LoVo (cell line): ENCODE measurements at regions not wholly inside any gene's neighbourhood (a gene's known extent, or its start where the extent isn't known, plus 50 kb on each side); places are given as distances from the start of the nearest gene placed in this dataset.
"Not testable (repeated sequence)": the region's sequence is repeated elsewhere in the genome, so short reads cannot be mapped to it uniquely, and the experiment has no call there.

Experiments used
- DNase-seq: peaks from one replicate; pipeline ENCODE4 v3.0.0-alpha.2; 2016; ENCODE audit warnings: low spot score

GRCh38 chr4:126440297-126440696 is 1125.5 kb downstream of the FAT4 start:
- DNase-seq, result no peak

GRCh38 chr4:126441173-126442035 is 1126.6 kb downstream of the FAT4 start:
- DNase-seq, result no peak

- no peak for DNase-seq
Observed at GRCh38 chr4:126445596-126445995, 1130.8 kb downstream of the FAT4 start.

- DNase-seq, result no peak
Observed at GRCh38 chr4:126446917-126447316, 1132.2 kb downstream of the FAT4 start.

DNA sequence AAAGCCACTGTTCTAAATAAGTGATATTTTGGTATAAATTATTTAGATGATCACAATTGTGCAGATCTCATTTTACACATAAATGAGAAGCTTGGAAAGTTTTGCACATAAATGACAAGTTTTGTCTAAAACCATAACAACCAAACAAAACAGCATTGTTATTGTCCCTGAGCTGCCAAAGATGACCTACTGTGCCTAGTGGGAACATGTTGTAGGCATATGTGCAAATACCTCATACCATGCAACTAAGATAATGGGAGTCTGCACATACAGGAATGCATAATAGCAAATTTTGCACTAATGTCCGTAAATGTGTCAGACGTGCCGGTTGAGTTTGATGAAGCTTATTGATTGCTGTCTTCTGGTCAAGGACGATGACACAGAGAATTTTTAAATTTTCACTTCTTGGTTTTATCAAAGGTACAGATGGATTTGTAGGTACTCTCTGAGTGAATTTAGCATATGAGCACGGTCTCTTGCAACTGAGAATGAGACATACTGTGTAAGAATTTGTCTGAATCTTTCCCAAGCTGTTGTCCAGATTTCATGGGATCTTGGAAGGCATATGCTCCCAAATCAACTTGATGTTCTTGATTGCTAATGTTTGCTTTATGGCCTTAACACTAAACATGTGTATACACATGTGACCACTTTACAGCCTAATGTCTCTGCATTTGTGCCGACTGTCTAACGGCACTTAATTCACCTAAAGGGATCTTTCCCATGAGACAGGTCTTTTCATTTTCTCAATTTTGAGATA is 1133.5 kb downstream of the FAT4 start:
- no peak for DNase-seq

GRCh38 chr4:126451237-126451873 is 1136.6 kb downstream of the FAT4 start:
- DNase-seq, result no peak

DNA sequence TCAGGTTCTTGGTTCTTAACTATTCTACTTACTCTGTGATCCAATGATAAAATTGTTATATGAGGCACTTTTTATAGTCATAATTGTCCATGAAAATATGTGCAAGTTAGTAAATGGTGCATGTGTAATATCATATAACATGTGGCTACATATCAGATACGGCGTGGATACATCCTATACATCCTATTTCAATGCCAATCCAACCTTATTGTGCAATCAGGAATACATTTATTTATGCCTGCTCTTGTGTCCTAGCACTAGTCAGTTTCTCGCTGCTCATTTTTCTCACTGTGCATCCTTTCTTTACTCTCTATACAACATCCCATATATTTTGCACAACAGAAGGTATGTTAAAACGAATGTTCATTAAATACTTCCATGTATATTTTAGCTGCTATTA is 1141.1 kb downstream of the FAT4 start:
- DNase-seq, result no peak

- no peak for DNase-seq
Observed at GRCh38 chr4:126458993-126459392, 1144.2 kb downstream of the FAT4 start.

- DNase-seq, result no peak
Observed at GRCh38 chr4:126465341-126465740, 1150.6 kb downstream of the FAT4 start.

- DNase-seq, result no peak
Observed at GRCh38 chr4:126466848-126467247, 1152.1 kb downstream of the FAT4 start.

- no peak for DNase-seq
Observed at GRCh38 chr4:126468144-126468543, 1153.4 kb downstream of the FAT4 start.

DNA sequence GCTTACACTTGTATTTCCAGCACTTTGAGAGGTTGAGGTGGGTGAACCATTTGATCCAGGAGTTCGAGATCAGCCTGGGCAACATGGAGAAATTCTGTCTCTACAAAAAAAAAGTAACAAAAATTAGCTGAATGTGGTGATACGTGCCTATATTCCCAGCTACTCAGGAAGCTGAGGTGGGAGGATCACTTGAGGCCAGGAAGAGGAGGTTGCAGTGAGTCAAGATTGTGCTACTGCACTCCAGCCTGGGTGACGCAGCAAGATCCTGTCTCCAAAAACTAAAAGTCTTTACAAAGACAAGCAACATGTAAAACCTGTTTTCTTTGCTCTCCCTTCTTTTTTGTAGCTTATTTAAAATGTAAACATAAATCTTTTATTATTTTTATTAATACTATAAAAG is 1156.1 kb downstream of the FAT4 start:
- no peak for DNase-seq

DNA sequence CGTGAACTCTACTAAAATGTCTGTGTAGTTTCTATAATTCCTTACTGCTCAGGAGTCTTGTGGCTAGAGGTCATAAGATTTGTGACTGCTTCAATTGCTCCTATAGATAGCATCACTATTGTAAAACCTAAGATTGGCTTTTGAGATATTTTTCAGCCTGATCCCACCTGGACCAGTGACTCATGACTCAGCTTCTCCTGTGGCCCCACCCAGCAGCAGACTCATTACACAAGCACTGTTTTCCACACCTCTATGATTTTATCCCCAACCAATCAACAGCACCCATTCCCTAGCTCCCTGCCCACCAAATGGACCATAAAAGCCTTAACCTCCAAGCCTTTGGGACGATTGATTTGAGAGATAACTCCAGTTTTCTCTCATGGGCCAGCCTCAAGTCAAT is 1157.0 kb upstream of the INTU start:
- no peak for DNase-seq

GRCh38 chr4:126479709-126480108 is 1153.0 kb upstream of the INTU start:
- no peak for DNase-seq

- DNase-seq, result no peak
Observed at GRCh38 chr4:126482311-126482710, 1150.4 kb upstream of the INTU start.

- no peak for DNase-seq
Observed at GRCh38 chr4:126486377-126486776, 1146.4 kb upstream of the INTU start.

- no peak for DNase-seq
Observed at GRCh38 chr4:126489826-126490463, 1142.8 kb upstream of the INTU start.

DNA sequence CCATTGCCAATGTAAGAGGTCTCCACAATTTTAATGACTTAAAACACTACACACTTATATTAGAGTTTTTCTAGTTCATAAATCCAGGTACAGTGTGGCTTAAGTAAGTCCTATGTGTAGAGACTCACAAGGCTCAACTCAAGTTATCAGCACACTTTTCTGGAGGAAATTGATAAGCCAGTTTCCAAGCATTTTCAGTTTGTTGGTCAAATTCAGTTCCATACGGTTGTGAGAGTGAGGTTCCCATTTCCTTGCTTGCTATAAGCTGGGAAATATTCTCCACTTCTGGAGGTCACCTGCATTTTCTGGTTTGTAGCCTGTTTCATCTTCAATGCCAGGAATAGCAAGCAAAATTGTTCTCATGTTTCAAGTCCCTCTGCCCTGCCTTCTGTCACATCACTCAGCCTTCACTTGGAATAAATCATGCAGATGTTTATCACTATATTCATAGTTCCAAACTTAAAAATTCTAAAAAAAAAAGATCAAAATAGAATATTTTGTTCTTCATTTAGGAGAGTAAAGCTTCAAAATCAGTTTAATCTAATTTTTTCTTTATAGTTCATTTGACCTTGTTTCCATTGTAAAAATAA is 1137.5 kb upstream of the INTU start:
- DNase-seq, result no peak

- DNase-seq, result no peak
Observed at GRCh38 chr4:126512979-126513378, 1119.8 kb upstream of the INTU start.

GRCh38 chr4:126513596-126513995 is 1119.2 kb upstream of the INTU start:
- DNase-seq, result no peak

- no peak for DNase-seq
Observed at GRCh38 chr4:126520731-126521130, 1112.0 kb upstream of the INTU start.

DNA sequence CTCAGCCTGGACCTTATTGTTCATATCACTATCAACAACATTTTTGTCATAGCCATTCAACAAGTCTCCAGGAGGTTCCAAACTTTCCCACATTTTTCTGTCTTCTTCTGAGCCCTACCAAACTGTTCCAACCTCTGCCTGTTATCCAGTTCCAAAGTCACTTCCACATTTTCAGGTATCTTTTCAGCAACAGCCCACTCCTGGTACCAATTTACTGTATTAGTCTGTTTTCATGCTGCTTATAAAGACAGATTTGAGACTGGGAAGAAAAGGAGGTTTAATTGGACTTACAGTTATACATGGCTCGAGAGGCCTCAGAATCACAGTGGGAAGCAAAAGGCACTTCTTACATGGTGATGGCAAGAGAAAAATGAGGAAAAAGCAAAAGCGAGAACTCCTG is 1107.4 kb upstream of the INTU start:
- not testable (repeated sequence) for DNase-seq
